OCI-LY1 (cell line): ENCODE measurements at regions not wholly inside any gene's neighbourhood (a gene's known extent, or its start where the extent isn't known, plus 50 kb on each side); places are given as distances from the start of the nearest gene placed in this dataset.

ENCODE experiments used
- EZH2 ChIP-seq: fragments of 200-600 bp; sonication (generic), shearing (Covaris generic); IDR thresholded peaks from 2 replicates; pipeline ENCODE4 v1.8.0; 2017; ENCODE audit warnings: borderline replicate concordance, mixed run types, mild to moderate bottlenecking, antibody characterized with exemption, low read length, moderate library complexity, mixed read lengths
- TF ChIP-seq, protein P1 (sequence below): fragments of 200-600 bp; sonication (generic), shearing (Covaris generic); IDR thresholded peaks from 2 replicates; pipeline ENCODE4 v1.5.1; 2017; ENCODE audit warnings: mild to moderate bottlenecking, antibody characterized with exemption, low read length, moderate library complexity, mixed read lengths

- TF ChIP-seq, protein P1, sequence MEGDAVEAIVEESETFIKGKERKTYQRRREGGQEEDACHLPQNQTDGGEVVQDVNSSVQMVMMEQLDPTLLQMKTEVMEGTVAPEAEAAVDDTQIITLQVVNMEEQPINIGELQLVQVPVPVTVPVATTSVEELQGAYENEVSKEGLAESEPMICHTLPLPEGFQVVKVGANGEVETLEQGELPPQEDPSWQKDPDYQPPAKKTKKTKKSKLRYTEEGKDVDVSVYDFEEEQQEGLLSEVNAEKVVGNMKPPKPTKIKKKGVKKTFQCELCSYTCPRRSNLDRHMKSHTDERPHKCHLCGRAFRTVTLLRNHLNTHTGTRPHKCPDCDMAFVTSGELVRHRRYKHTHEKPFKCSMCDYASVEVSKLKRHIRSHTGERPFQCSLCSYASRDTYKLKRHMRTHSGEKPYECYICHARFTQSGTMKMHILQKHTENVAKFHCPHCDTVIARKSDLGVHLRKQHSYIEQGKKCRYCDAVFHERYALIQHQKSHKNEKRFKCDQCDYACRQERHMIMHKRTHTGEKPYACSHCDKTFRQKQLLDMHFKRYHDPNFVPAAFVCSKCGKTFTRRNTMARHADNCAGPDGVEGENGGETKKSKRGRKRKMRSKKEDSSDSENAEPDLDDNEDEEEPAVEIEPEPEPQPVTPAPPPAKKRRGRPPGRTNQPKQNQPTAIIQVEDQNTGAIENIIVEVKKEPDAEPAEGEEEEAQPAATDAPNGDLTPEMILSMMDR = no peak
- no peak for TF ChIP-seq EZH2
These were observed 776.1 kb upstream of the ID2 start for GRCh38 chr2:7905756-7906155.
